ENCODE measurements at regions not wholly inside any gene's neighbourhood (a gene's known extent, or its start where the extent isn't known, plus 50 kb on each side); places are given as distances from the start of the nearest gene placed in this dataset.

DNA sequence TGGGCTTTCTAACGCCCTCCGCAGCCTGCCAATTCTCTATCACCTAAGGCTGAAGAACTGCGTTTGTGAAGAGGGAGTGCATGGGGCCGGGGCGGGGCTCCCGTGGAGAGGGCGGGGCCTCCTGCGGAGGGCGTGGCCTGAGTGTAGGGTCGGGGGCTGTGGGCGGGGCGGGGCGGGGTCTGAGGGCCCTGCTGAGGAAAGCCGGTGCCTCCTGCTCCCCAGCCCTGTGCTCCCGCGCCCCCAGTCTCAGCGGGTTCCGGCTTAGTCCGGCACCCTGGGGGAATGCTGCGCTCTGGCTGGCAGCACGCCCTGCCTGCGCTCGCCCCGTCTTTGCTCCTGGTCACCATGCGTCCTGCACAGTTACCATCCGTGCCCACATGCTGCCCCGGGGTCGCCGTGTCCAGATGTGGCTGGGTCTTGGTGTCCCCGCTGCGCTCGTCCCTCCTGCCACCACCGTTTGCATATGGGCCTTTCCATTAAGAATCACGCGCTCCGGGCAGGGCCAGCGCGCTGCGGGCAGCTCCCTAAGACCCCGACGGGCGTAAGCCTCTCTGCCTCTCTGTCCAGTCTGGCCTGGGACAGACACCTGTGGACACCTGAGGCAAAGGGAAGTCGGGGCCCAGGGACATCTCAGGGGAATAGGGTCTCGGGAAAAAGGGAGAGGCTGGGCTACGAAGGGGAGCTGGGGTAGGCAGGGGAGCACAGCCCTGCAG, 144.0 kb upstream of the RET start:
- in situ Hi-C loops (cut with HindIII; ENCODE audit: low sequenced_read_pairs): no loop called here

- in situ Hi-C loops (cut with HindIII; ENCODE audit: low sequenced_read_pairs): no loop called here
These were observed 143.2 kb upstream of the RET start for GRCh38 chr10:42933448-42934340.

DNA sequence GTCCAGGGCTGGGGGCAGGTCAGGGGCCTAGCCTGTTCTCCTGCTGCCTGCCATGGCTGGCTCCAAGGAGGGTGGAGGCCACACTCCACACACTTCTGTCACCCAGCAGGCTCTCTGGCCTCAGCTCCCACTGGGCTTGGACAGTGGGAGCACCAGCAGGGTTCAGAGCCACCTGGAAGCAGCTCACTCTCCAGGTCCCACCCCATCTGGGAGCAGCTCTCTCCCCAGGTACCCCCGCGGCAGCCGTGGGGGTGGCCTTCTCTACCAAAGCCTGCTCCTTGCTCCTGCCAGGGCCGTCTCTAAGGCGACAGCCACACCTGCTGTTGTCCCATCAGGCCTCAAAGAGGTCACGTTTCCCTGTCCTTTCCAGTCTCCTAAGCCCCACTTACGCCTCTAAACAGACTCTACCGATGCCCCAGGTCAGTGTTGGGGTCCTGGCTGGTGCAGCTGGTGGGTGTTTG, 142.5 kb upstream of the RET start:
- in situ Hi-C loops (cut with HindIII; ENCODE audit: low sequenced_read_pairs): no loop called here

DNA sequence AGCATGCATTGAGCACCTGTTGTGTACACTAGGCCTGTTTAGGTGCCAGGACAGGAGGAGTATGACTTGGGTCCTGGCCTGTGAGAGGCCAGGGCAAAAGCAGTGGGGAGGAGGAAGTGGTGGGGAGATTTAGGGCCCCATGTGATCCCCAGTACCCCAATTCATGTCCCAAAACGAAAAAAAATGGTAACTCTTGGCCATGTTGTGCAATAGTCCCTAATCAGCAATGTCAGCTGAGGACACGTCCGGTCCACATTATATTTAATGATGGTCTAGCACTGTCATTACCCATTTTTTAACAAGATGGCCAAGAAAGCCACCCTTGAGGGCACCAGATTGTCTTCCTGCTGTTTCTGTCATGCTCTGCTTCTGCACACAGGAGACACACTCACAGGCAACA, 142.0 kb upstream of the RET start:
- in situ Hi-C loops (cut with HindIII; ENCODE audit: low sequenced_read_pairs): no loop called here

- in situ Hi-C loops (cut with HindIII; ENCODE audit: low sequenced_read_pairs): no loop called here
These were observed 141.4 kb upstream of the RET start for GRCh38 chr10:42935466-42935865.

DNA sequence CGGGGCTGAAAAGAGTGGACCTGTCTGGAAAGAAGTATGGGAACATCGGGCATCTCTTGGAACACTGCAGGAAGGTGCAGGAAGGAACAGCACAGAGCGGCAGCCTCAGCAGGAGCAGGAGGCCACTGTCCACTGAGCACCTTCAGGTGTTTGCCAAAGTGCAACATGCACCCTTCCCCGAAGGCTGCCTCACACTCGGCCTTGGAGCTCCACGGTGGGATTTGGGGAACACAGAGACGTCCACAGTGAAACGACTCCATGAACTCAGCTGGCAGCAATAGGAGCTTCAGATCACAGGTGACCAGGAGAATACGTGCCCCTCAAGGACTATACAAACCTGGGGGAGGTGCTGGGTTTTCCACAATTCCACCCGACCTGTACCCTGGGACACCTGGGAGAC, 140.3 kb upstream of the RET start:
- in situ Hi-C loops (cut with HindIII; ENCODE audit: low sequenced_read_pairs): no loop called here

DNA sequence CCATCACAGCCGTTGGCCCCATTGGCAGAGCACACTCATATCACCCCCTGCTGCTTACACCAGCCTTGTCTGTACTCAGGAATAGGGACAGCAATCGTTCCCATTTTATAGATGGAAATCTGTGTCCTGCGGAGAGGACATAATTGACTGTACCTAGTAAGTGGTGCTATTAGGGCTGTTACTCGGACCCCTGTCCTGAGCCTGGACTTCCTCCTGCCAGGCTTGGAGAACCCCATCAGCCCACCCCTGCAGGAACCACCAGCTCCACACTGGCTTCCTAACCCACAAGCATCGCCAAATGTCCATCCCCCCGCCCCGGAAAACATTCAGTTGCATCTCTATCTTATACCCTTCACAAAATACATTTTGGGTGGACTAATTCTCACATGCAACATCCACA, 139.8 kb upstream of the RET start:
- in situ Hi-C loops (cut with HindIII; ENCODE audit: low sequenced_read_pairs): no loop called here

DNA sequence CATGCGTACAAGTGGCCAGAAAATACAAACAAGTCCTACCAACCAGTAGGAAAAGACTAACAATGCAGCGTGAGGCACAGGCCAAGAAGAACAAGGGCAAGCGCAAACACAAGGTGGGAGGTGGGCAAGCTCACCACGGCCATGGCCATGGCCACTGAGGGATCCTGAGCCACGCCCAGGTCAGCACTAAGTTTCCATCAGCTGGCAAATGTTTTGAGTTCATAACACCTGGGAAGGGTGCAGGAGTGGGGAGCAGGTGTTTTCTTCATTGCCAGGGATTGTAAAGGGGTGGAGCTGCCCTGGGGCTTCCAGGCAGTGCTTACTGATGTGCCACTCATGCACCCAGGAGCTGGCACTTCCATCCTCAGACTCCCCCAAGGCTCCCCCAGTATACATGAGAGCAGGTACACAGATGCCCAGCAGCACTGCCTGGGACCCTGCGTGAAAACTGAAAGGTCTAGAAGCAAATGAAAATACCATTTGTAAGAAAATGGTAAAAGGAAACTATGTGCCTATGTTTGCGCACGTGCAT, 139.2 kb upstream of the RET start:
- in situ Hi-C loops (cut with HindIII; ENCODE audit: low sequenced_read_pairs): no loop called here

- in situ Hi-C loops (cut with HindIII; ENCODE audit: low sequenced_read_pairs): no loop called here
These were observed 138.5 kb upstream of the RET start for GRCh38 chr10:42938351-42938750.

- in situ Hi-C loops (cut with HindIII; ENCODE audit: low sequenced_read_pairs): no loop called here
These were observed 137.6 kb upstream of the RET start for GRCh38 chr10:42939237-42939636.

- in situ Hi-C loops (cut with HindIII; ENCODE audit: low sequenced_read_pairs): no loop called here
These were observed 137.0 kb upstream of the RET start for GRCh38 chr10:42939685-42940366.

DNA sequence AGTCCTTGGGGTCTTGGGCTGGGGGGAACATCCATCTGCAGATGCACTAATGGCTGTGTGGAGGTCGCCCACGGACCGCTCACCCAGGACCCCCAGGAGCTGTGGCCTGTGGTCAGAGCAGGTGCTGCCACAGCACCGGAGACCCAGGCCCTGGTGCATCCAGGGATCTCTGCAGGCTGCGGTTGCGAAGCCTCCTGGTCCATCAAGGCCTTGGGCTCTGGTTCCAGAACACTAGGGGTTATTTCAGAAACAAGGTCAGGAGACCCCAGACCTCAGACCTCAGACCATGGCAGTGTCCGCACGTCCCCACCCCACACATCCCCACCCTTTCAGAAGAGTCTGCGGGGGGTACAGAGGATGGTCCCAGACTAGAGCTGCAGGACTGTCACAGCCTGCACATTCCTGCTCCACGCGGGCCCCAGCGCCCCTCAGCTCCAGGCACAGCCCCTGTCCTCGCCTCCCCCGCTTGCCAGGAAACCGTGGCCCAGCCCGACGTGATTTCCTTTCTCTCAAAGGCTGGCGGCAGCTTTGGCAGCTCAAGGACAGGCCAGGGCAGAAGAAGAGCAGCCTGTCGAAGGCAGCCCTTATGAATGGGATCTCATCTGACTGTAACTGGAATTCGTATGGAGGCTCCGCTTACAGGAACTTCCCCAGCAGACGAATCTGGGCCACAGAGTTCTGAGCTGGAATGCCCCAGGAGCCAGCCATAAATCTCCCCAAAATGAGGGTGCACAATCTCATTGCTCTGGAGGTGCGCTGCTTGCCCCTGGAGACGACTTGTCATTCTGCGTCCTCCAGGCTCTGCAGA, 136.2 kb upstream of the RET start:
- in situ Hi-C loops (cut with HindIII; ENCODE audit: low sequenced_read_pairs): no loop called here

DNA sequence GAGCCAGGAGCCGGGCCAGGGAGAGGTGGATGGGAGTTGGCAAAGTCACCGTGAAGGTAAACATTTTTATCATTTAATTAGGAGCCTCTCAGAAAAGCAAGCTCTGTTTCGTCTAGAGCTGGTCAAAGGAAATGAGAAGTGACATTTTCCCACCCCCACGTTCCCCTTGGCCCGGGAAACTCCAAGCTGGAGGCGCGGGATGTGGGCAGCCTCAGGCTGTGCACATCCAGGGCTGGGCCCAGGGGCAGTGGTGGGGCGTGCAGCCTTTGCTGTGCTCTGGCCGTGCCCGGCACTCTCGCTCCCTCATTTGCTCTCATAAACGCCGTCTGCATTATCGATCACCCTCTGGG, 135.6 kb upstream of the RET start:
- in situ Hi-C loops (cut with HindIII; ENCODE audit: low sequenced_read_pairs): no loop called here

GRCh38 chr10:42941790-42942189, 135.1 kb upstream of the RET start:
- in situ Hi-C loops (cut with HindIII; ENCODE audit: low sequenced_read_pairs): no loop called here

DNA sequence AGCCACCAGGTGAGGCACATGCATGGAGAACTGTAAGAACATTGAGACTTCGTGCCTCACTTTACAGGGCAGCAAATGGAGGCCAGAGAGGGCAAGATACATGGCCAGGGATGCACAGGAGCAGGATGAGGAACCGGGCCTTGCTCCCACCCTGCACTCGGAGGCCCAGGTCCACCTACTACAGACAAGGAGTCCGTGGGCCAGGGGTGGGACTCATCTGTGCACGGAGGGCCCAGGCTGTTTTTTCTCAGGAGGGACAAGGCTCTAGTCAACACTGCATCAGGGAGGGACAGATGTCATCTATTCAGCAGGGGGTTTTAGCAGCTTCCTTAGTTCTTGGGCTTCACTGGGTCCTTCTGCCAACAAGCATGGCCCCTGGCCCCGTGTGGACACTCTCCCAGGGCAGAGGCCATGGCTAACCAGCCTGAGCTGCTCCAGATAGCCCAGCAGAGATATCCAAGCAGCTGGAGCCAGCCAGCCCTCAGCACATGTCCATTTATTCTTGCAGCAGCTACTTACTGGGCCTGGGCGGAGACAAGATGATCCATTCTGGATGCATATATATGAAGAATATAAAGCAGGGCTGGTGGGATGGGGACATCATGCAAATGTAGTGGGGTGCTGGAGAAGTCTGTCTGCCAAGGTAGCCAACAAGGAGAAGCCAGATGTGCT, 134.5 kb upstream of the RET start:
- in situ Hi-C loops (cut with HindIII; ENCODE audit: low sequenced_read_pairs): no loop called here

DNA sequence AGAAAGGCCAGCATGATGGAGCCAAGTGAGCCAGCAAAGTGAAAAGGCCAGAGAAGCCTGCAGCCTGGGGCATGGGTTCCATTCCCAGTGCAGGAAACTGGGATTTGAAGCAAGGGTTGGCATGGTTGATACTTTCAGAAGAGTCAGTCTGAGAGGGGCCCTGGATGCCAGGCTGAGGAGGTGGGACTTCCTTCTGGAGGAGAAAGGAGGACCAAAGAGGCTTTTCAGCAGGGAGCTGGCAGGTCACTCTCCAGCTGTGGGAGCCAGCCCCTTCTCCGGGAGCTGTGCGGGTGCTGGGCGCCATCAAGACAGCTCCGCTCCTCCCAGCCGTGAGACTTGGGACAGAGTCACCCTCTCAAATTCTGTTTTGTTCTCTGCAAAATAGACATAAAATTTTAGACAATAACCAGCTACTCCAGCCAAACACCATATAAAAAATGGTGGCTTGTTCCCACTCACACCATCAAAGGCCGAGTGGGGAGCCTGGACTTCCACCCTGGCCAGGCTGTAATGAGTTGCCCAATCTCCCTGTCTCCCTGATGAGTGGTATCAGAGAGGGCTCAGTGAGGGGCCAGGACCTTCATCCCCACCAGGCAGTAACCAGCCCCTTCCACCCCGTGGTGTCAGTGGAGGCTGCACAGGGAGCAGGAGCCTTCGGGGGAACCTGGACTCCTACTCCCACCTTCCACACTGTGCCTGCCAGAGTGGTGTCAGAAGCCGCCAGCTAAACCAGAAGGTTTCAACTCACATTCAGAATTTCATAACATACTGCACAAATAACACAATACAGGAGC, 133.6 kb upstream of the RET start:
- in situ Hi-C loops (cut with HindIII; ENCODE audit: low sequenced_read_pairs): no loop called here

DNA sequence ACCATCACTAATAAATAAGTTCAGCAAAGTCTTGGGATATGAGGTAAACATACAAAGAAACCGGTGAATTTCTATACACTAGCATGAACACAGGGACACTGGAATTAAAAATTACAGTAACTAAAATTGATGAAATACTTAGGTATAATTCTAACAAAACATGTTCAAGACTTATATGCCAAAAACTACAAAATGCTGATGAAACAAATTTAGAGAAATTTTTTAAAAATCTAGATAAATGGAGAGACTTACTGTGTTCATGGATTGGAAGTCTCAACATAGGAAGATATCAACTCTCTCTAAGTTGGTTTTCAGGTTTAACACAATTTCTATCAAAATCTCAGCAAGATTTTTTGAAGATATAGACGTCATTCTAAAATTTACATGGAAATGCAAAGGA, 128.8 kb upstream of the RET start:
- in situ Hi-C loops (cut with HindIII; ENCODE audit: low sequenced_read_pairs): no loop called here

DNA sequence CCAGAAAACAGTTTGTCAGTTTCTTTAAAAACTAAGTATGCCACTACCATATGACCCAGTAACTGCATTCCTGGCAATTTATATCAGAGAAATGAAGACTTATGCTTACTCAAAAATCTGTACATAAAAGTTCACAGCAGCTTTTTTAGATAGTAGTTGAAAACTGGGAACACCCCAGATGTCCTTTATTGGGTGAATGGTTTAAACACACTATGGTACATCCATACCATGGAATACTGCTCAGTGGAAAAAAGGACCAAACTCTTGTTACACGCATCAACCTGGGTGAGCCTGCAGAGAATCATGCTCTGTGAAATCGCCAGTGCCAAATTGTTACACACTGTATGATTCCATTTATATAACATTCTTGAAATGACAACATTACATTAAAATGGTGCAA, 127.6 kb upstream of the RET start:
- in situ Hi-C loops (cut with HindIII; ENCODE audit: low sequenced_read_pairs): no loop called here

Measured in endothelial cell of hepatic sinusoid (primary cell).